H1 (cell line): ENCODE measurements at regions not wholly inside any gene's neighbourhood (a gene's known extent, or its start where the extent isn't known, plus 50 kb on each side); places are given as distances from the start of the nearest gene placed in this dataset.

Experiments used
- CTCF ChIA-PET: fragments of 300-600 bp; sonication (Branson Sonifier 250); formaldehyde crosslinking; loops from one replicate; lab custom pipeline; 2021; ENCODE audit not compliant: partially characterized antibody; lab: Charles Lee
- POLR2A ChIA-PET: fragments of 300-600 bp; sonication (Branson Sonifier 250); formaldehyde crosslinking; loops from one replicate; lab custom pipeline; 2021; ENCODE audit warnings: inconsistent platforms; ENCODE audit not compliant: partially characterized antibody; lab: Charles Lee
- DNase-seq, 2 experiments: peaks; one replicate each; pipeline versions ENCODE4 v3.0.0 to v3.0.0-alpha.2; 2010 to 2022; ENCODE audit warnings: low spot score in 2 of 2, low read depth in 1 of 2, mixed read lengths in 1 of 2
- FAIRE-seq: peaks from 2 replicates; lab custom pipeline; 2011; peaks lifted over from hg19 to GRCh38; lab: Jason Lieb, UNC
- H2AFZ ChIP-seq: 2 replicates; pipeline ENCODE4 v1.8.1; 2012; ENCODE audit warnings: low read length, inconsistent platforms
- H2AK5ac ChIP-seq: 2 replicates; pipeline ENCODE4 v1.6.1; 2013; ENCODE audit warnings: low read depth, low read length
- H2BK120ac ChIP-seq: replicated peaks from 2 replicates; pipeline ENCODE3; 2013; ENCODE audit warnings: low read depth, low read length, inconsistent platforms
- H2BK12ac ChIP-seq: 2 replicates; pipeline ENCODE4 v1.6.1; 2013; ENCODE audit warnings: low read depth, low read length
- H2BK15ac ChIP-seq: 2 replicates; pipeline ENCODE4 v1.6.1; 2013; ENCODE audit warnings: low read length
- H2BK20ac ChIP-seq: 2 replicates; pipeline ENCODE4 v1.6.1; 2013; ENCODE audit warnings: low read length
- H2BK5ac ChIP-seq: 2 replicates; pipeline ENCODE4 v1.6.1; 2013; ENCODE audit warnings: low read depth, low read length
- H3K14ac ChIP-seq: 2 replicates; pipeline ENCODE4 v1.6.1; 2013; ENCODE audit warnings: inconsistent platforms; ENCODE audit not compliant: insufficient read length
- H3K18ac ChIP-seq: 2 replicates; pipeline ENCODE4 v1.6.1; 2013; ENCODE audit warnings: low read length; ENCODE audit errors: extremely low read depth
- H3K23ac ChIP-seq: 2 replicates; pipeline ENCODE4 v1.6.1; 2013; ENCODE audit warnings: inconsistent platforms; ENCODE audit not compliant: insufficient read length
- H3K23me2 ChIP-seq: 2 replicates; pipeline ENCODE4 v1.6.1; 2013; ENCODE audit warnings: low read depth, low read length
- H3K27ac ChIP-seq: 2 replicates; pipeline ENCODE4 v1.6.1; 2011; ENCODE audit warnings: low read depth, low read length, inconsistent platforms
- H3K27me3 ChIP-seq, 4 experiments: replicated peaks in 1 of 4; 1 replicate in 1 of 4; 2 replicates in 3 of 4; pipeline versions ENCODE4 v1.6.1 to v1.8.1; 2011 to 2013; ENCODE audit warnings: low read length in 3 of 4, mild to moderate bottlenecking in 3 of 4, inconsistent platforms in 2 of 4, mixed read lengths in 2 of 4, moderate library complexity in 1 of 4; ENCODE audit not compliant: control insufficient read depth in 3 of 4, insufficient read depth in 3 of 4; ENCODE audit errors: extremely low read depth in 1 of 4
- H3K36me3 ChIP-seq, 4 experiments: 2 replicates each; pipeline versions ENCODE4 v1.6.1 to v1.8.1; 2011 to 2013; ENCODE audit warnings: mild to moderate bottlenecking in 4 of 4, low read length in 3 of 4, moderate library complexity in 2 of 4, control low read depth in 1 of 4, inconsistent platforms in 1 of 4; ENCODE audit not compliant: insufficient read depth in 4 of 4, control insufficient read depth in 2 of 4
- H3K4ac ChIP-seq: replicated peaks from 2 replicates; pipeline ENCODE3; 2013; ENCODE audit warnings: low read length, low read depth, mixed read lengths, inconsistent platforms; ENCODE audit not compliant: insufficient read length
- H3K4me1 ChIP-seq, 4 experiments: replicated peaks in 1 of 4; 1 replicate in 1 of 4; 2 replicates in 3 of 4; pipeline versions ENCODE4 v1.6.1 to v1.8.1; 2011 to 2013; ENCODE audit warnings: low read length in 3 of 4, inconsistent platforms in 2 of 4, mixed read lengths in 1 of 4; ENCODE audit not compliant: insufficient read depth in 4 of 4, control insufficient read depth in 3 of 4
- H3K4me2 ChIP-seq, 2 experiments: 2 replicates each; pipeline versions ENCODE4 v1.6.1 to v1.8.1; 2011 to 2013; ENCODE audit warnings: low read depth in 2 of 2, low read length in 2 of 2, control low read depth in 1 of 2, inconsistent platforms in 1 of 2, mild to moderate bottlenecking in 1 of 2; ENCODE audit not compliant: insufficient read depth in 1 of 2
- H3K4me3 ChIP-seq, 4 experiments: fragments of 200-600, 300-600 bp in 1 of 4; sonication (generic), shearing (Covaris generic), sonication (Bioruptor Twin) in 1 of 4; 2 replicates each; pipeline versions ENCODE4 v1.5.1 to v1.8.1; 2011 to 2016; ENCODE audit warnings: low read length in 4 of 4, low read depth in 3 of 4, control low read depth in 2 of 4, inconsistent platforms in 2 of 4, mild to moderate bottlenecking in 2 of 4, mixed read lengths in 1 of 4, moderate library complexity in 1 of 4; ENCODE audit not compliant: insufficient read depth in 2 of 4; ENCODE audit errors: extremely low read depth in 1 of 4
- H3K56ac ChIP-seq: replicated peaks from 2 replicates; pipeline ENCODE3; 2013; ENCODE audit warnings: low read depth, mild to moderate bottlenecking, mixed read lengths, low read length, inconsistent platforms; ENCODE audit not compliant: insufficient read length
- H3K79me1 ChIP-seq: 2 replicates; pipeline ENCODE4 v1.6.1; 2013; ENCODE audit warnings: low read depth, low read length, control low read depth
- H3K79me2 ChIP-seq, 2 experiments: 2 replicates each; pipeline versions ENCODE4 v1.6.1 to v1.8.1; 2012 to 2013; ENCODE audit warnings: low read length in 2 of 2, mild to moderate bottlenecking in 2 of 2, inconsistent platforms in 1 of 2; ENCODE audit not compliant: insufficient read depth in 2 of 2, control insufficient read depth in 1 of 2
- H3K9ac ChIP-seq, 4 experiments: replicated peaks in 1 of 4; 1 replicate in 1 of 4; 2 replicates in 3 of 4; pipeline versions ENCODE4 v1.6.1 to v1.8.1; 2011 to 2013; ENCODE audit warnings: low read depth in 3 of 4, low read length in 3 of 4, control low read depth in 2 of 4, mild to moderate bottlenecking in 2 of 4, moderate library complexity in 2 of 4, inconsistent platforms in 1 of 4; ENCODE audit errors: extremely low read depth in 1 of 4
- H3K9me3 ChIP-seq, 2 experiments: 2 replicates each; pipeline versions ENCODE4 v1.6.1 to v1.8.1; 2012 to 2013; ENCODE audit warnings: mild to moderate bottlenecking in 2 of 2, moderate library complexity in 2 of 2, control low read depth in 1 of 2, inconsistent platforms in 1 of 2, low read depth in 1 of 2, low read length in 1 of 2, mixed read lengths in 1 of 2; ENCODE audit not compliant: insufficient read depth in 2 of 2
- H4K20me1 ChIP-seq, 2 experiments: replicated peaks in 1 of 2; 2 replicates each; pipeline versions ENCODE3 to v1.8.1; 2011 to 2013; ENCODE audit warnings: inconsistent platforms in 2 of 2, low read length in 2 of 2, mild to moderate bottlenecking in 1 of 2; ENCODE audit not compliant: insufficient read depth in 2 of 2, control insufficient read depth in 1 of 2
- H4K5ac ChIP-seq: 2 replicates; pipeline ENCODE4 v1.6.1; 2013; ENCODE audit warnings: low read length, low read depth, mixed read lengths, inconsistent platforms; ENCODE audit not compliant: insufficient read length
- H4K8ac ChIP-seq: 2 replicates; pipeline ENCODE4 v1.8.0; 2013; ENCODE audit warnings: mild to moderate bottlenecking, moderate library complexity, low read length, inconsistent platforms; ENCODE audit not compliant: insufficient read depth; ENCODE audit errors: extremely low read depth
- H4K91ac ChIP-seq: replicated peaks from 2 replicates; pipeline ENCODE3; 2013; ENCODE audit warnings: low read length, mixed read lengths, inconsistent platforms; ENCODE audit not compliant: insufficient read length
- BRCA1 ChIP-seq: IDR thresholded peaks from 2 replicates; pipeline ENCODE4 v1.6.1; 2012; ENCODE audit warnings: low read depth, low read length, improper control_type of control experiment
- CHD2 ChIP-seq: IDR thresholded peaks from 2 replicates; pipeline ENCODE4 v1.6.1; 2012; ENCODE audit warnings: low read length, improper control_type of control experiment
- CREB1 ChIP-seq: IDR thresholded peaks from 2 replicates; pipeline ENCODE4 v1.6.1; 2012; ENCODE audit warnings: inconsistent platforms
- HDAC2 ChIP-seq, 2 experiments: fragments of 300-600 bp in 1 of 2; sonication (generic) in 1 of 2; IDR thresholded peaks; 2 replicates each; pipeline ENCODE4 v1.6.1; 2011 to 2012; ENCODE audit warnings: low read depth in 2 of 2, low read length in 2 of 2, mild to moderate bottlenecking in 2 of 2, moderate library complexity in 2 of 2, borderline replicate concordance in 1 of 2, inconsistent platforms in 1 of 2
- HDAC6 ChIP-seq: IDR thresholded peaks from one replicate; pipeline ENCODE4 v1.7.1; 2012; ENCODE audit warnings: low read depth, mild to moderate bottlenecking, inconsistent platforms, low read length, moderate library complexity
- JUN ChIP-seq: IDR thresholded peaks from 2 replicates; pipeline ENCODE4 v1.6.1; 2011; ENCODE audit warnings: low read depth, mild to moderate bottlenecking, improper control_type of control experiment, low read length
- KDM4A ChIP-seq: IDR thresholded peaks from one replicate; pipeline ENCODE4 v1.7.1; 2012; ENCODE audit warnings: low read depth, mild to moderate bottlenecking, moderate library complexity, low read length, inconsistent platforms; ENCODE audit not compliant: severe bottlenecking
- NRF1 ChIP-seq: IDR thresholded peaks from 2 replicates; pipeline ENCODE4 v1.6.1; 2011; ENCODE audit warnings: mild to moderate bottlenecking, low read depth, low read length, improper control_type of control experiment
- POLR2AphosphoS5 ChIP-seq: IDR thresholded peaks from 2 replicates; pipeline ENCODE4 v1.6.1; 2011; ENCODE audit warnings: low read depth, low read length
- POU5F1 ChIP-seq: IDR thresholded peaks from 2 replicates; pipeline ENCODE4 v1.6.1; 2011; ENCODE audit warnings: low read depth, mild to moderate bottlenecking, low read length, moderate library complexity
- SRF ChIP-seq: IDR thresholded peaks from 2 replicates; pipeline ENCODE4 v1.6.1; 2011; ENCODE audit warnings: mild to moderate bottlenecking, low read depth, low read length, moderate library complexity
- WGBS, 2 experiments: shearing (Covaris generic) in 1 of 2; methylation state at CpG; one replicate each; pipeline versions ENCODE4 v1.1.6 to v1.1.7; 2013 to 2015; ENCODE audit warnings: low lambda C conversion rate in 2 of 2, mixed read lengths in 2 of 2, inconsistent platforms in 1 of 2, low coverage in 1 of 2, missing lambda C conversion rate in 1 of 2; ENCODE audit not compliant: insufficient replicate concordance in 2 of 2, insufficient coverage in 1 of 2, insufficient read length in 1 of 2; ENCODE audit errors: extremely low coverage in 1 of 2, missing lambda C conversion rate in 1 of 2; 5-methylcytosine and 5-hydroxymethylcytosine counted together
- TF ChIP-seq, protein P1 (sequence below): IDR thresholded peaks from 2 replicates; pipeline ENCODE4 v1.6.1; 2011; ENCODE audit warnings: low read depth, mild to moderate bottlenecking, low read length; ENCODE audit not compliant: insufficient read depth
- TF ChIP-seq, protein P2 (sequence below): IDR thresholded peaks from 2 replicates; pipeline ENCODE4 v1.6.1; 2012; ENCODE audit warnings: inconsistent platforms

- Histone ChIP-seq H2BK5ac (no peak overlapping the region), H3K9ac (no peak overlapping the region), H3K36me3 (no peaks in the 10 kb centered on the region), H3K4ac (no peak overlapping the region), H3K79me2 (no peaks in the 10 kb centered on the region), H3K9me3 (no peaks in the 10 kb centered on the region), H2BK120ac (no peak overlapping the region), H3K4me3 (no peak overlapping the region), H3K4me1 (no peaks in the 10 kb centered on the region), H4K91ac (no peak overlapping the region), H3K23ac (no peak overlapping the region), H3K18ac (no peak overlapping the region), H3K56ac (no peak overlapping the region), H2BK20ac (no peak overlapping the region), H4K20me1 (no peaks in the 10 kb centered on the region), H3K4me2 (no peak overlapping the region)
- POLR2A ChIA-PET, result interaction anchor here (0.7 to 1.1 kb wide), 2 partner anchors 10 to 26 kb away, joined by 3 to 4 read pairs; no protein-coding TSS in a partner anchor
- CTCF ChIA-PET, result interaction anchor here (0.6 to 0.9 kb wide), 2 partner anchors 116 to 645 kb away, joined by 3 read pairs; no protein-coding TSS in a partner anchor
- FAIRE-seq, result no peak
- TF ChIP-seq CHD2, result no peak
- TF ChIP-seq POU5F1, result no peak
- TF ChIP-seq CREB1, result no peak
- TF ChIP-seq, protein P1, sequence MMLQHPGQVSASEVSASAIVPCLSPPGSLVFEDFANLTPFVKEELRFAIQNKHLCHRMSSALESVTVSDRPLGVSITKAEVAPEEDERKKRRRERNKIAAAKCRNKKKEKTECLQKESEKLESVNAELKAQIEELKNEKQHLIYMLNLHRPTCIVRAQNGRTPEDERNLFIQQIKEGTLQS, result no peak
- TF ChIP-seq JUN, result no peak
- no peak for TF ChIP-seq SRF
- TF ChIP-seq BRCA1, result no peak
- TF ChIP-seq, protein P2, sequence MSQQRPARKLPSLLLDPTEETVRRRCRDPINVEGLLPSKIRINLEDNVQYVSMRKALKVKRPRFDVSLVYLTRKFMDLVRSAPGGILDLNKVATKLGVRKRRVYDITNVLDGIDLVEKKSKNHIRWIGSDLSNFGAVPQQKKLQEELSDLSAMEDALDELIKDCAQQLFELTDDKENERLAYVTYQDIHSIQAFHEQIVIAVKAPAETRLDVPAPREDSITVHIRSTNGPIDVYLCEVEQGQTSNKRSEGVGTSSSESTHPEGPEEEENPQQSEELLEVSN, result no peak
- no peak for TF ChIP-seq NRF1
- TF ChIP-seq HDAC2 (IDR thresholded peaks at IDR 0.05; ENCODE audit: borderline replicate concordance in 1 of 2, low read depth in 2 of 2, low read length in 2 of 2), result no peak
- no peak for TF ChIP-seq HDAC6
- no peak for TF ChIP-seq KDM4A
- no peak for TF ChIP-seq POLR2AphosphoS5
- TF ChIP-seq, all 59 proteins: peak for 0
- Histone ChIP-seq H4K5ac (no peak overlapping the region), H3K27ac (no peak overlapping the region), H2AK5ac (no peak overlapping the region), H3K79me1 (no peaks in the 10 kb centered on the region), H2BK15ac (no peak overlapping the region), H2BK12ac (no peak overlapping the region), H4K8ac (no peak overlapping the region), H3K27me3 (no peaks in the 10 kb centered on the region), H3K23me2 (no peaks in the 10 kb centered on the region), H2AFZ (no peak overlapping the region), H3K14ac (no peak overlapping the region)
- 68% methylated on average over 2 of the region's 2 CpGs; no CpG with 5 or more reads in 1 of the 2 experiments for WGBS, 2 experiments
- no peak for DNase-seq
These were observed 128.8 kb downstream of the CYB561 start for GRCh38 chr17:63317166-63317840.
